ENCODE measurements at regions not wholly inside any gene's neighbourhood (a gene's known extent, or its start where the extent isn't known, plus 50 kb on each side); places are given as distances from the start of the nearest gene placed in this dataset.

DNA sequence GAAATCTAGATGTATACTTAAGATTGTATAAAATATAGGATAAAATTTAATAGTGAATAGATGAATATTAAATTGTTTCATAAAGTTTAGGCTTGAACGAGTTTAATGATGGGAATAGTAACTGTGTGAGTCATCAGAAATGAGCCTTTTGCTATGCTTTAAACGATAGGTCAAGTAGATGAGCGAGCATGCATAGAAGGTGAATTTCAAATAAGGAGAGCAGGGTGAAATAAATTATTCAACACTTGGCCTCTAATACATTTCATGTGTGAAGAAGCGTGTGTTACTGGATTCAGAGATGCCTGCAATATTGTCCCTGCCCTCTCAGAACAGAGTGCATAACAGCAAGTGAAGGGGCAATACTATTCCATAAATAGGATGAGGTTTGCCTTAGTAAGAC is 74.4 kb upstream of the EYA4 start:
- TF ChIP-seq, protein P1, sequence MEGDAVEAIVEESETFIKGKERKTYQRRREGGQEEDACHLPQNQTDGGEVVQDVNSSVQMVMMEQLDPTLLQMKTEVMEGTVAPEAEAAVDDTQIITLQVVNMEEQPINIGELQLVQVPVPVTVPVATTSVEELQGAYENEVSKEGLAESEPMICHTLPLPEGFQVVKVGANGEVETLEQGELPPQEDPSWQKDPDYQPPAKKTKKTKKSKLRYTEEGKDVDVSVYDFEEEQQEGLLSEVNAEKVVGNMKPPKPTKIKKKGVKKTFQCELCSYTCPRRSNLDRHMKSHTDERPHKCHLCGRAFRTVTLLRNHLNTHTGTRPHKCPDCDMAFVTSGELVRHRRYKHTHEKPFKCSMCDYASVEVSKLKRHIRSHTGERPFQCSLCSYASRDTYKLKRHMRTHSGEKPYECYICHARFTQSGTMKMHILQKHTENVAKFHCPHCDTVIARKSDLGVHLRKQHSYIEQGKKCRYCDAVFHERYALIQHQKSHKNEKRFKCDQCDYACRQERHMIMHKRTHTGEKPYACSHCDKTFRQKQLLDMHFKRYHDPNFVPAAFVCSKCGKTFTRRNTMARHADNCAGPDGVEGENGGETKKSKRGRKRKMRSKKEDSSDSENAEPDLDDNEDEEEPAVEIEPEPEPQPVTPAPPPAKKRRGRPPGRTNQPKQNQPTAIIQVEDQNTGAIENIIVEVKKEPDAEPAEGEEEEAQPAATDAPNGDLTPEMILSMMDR (IDR thresholded peaks at IDR 0.05; ENCODE audit: low read length) = no peak
- TF ChIP-seq EZH2 (IDR thresholded peaks at IDR 0.05; ENCODE audit: borderline replicate concordance, low read length) = no peak

Measured in OCI-LY1 (cell line).